Loucy (cell line): ENCODE measurements at regions not wholly inside any gene's neighbourhood (a gene's known extent, or its start where the extent isn't known, plus 50 kb on each side); places are given as distances from the start of the nearest gene placed in this dataset.

Experiments
- EZH2phosphoT487 ChIP-seq: fragments of 200-600 bp; IDR thresholded peaks from 2 replicates; pipeline ENCODE4 v1.6.1; 2018; ENCODE audit warnings: antibody characterized with exemption, mild to moderate bottlenecking, moderate library complexity, borderline replicate concordance
- TF ChIP-seq, protein P1 (sequence below): fragments of 200-600 bp; sonication (generic); conservative IDR thresholded peaks from 2 replicates; pipeline ENCODE4 v1.5.1; 2014; ENCODE audit warnings: mild to moderate bottlenecking, antibody characterized with exemption, low read length

DNA sequence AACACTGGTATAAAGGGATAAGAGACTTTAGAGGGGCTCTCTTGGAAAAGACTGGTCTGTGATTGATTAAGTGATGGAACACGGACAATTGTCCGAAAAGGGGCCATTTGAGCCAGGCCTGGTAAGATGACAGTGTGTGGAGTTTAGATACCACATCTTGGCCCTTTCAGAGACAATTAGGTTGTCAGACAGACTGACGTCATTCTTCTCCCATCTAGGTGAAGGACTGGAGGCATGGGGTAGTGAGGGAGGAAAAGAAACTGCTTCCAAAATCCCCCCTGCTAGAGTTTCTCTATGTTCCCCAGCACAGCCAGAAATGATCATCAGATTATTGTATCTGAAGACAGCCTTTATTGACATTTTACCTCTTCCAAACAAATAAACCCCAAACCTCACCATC is 84.8 kb upstream of the MYO3A start:
- TF ChIP-seq, protein P1, sequence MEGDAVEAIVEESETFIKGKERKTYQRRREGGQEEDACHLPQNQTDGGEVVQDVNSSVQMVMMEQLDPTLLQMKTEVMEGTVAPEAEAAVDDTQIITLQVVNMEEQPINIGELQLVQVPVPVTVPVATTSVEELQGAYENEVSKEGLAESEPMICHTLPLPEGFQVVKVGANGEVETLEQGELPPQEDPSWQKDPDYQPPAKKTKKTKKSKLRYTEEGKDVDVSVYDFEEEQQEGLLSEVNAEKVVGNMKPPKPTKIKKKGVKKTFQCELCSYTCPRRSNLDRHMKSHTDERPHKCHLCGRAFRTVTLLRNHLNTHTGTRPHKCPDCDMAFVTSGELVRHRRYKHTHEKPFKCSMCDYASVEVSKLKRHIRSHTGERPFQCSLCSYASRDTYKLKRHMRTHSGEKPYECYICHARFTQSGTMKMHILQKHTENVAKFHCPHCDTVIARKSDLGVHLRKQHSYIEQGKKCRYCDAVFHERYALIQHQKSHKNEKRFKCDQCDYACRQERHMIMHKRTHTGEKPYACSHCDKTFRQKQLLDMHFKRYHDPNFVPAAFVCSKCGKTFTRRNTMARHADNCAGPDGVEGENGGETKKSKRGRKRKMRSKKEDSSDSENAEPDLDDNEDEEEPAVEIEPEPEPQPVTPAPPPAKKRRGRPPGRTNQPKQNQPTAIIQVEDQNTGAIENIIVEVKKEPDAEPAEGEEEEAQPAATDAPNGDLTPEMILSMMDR = no peak
- TF ChIP-seq EZH2phosphoT487 = no peak
